VCaP (cell line): ENCODE measurements at regions not wholly inside any gene's neighbourhood (a gene's known extent, or its start where the extent isn't known, plus 50 kb on each side); places are given as distances from the start of the nearest gene placed in this dataset.

Experiments
- H3K27ac ChIP-seq: fragments of 450-650 bp; 2 replicates; pipeline ENCODE4 v1.5.1; 2017
- TF ChIP-seq, protein P1 (sequence below): fragments of 450-650 bp; conservative IDR thresholded peaks from 2 replicates; pipeline ENCODE4 v1.5.1; 2017; ENCODE audit warnings: mild to moderate bottlenecking, moderate library complexity

DNA sequence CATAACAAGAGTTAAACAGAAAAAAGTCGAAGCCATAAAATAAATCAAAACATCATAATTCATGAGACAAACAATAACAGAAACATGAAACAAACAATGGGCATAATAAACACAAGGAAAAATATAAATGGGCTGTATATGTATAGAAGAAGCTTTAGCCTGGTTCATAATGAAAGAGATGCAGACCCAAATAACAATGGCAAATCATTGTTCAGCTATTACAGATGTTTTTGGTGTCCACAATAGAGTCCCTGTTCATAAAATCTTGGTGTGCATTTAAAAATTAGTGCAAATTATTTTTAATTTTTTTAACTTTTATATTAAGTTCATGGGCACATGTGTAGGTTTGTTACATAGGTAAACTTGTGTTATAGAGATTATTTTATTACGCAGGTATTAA, 1185.9 kb upstream of the B3GALT2 start:
- H3K27ac ChIP-seq, result no peak overlapping the region
- TF ChIP-seq, protein P1, sequence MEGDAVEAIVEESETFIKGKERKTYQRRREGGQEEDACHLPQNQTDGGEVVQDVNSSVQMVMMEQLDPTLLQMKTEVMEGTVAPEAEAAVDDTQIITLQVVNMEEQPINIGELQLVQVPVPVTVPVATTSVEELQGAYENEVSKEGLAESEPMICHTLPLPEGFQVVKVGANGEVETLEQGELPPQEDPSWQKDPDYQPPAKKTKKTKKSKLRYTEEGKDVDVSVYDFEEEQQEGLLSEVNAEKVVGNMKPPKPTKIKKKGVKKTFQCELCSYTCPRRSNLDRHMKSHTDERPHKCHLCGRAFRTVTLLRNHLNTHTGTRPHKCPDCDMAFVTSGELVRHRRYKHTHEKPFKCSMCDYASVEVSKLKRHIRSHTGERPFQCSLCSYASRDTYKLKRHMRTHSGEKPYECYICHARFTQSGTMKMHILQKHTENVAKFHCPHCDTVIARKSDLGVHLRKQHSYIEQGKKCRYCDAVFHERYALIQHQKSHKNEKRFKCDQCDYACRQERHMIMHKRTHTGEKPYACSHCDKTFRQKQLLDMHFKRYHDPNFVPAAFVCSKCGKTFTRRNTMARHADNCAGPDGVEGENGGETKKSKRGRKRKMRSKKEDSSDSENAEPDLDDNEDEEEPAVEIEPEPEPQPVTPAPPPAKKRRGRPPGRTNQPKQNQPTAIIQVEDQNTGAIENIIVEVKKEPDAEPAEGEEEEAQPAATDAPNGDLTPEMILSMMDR, result no peak

DNA sequence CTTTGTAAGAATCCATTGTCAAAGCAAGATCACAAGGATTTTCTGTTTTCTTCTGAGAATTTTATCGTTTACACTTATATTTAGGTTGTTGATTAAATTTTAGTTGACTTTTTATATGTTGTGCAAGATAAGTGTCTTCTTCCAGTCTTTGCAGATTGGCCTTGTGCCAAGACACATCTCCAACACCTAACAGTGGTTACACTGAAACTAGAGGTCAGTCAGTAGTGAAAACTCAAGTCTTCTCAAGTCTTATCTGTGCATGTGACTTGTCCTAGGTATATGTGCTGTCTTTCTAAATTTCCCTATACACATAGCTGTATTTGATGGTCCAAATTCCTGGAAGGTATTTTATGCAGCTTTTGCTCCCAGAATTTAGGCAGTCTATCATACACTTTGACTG, 1183.2 kb upstream of the B3GALT2 start:
- no peak overlapping the region for H3K27ac ChIP-seq
- TF ChIP-seq, protein P1, result no peak

DNA sequence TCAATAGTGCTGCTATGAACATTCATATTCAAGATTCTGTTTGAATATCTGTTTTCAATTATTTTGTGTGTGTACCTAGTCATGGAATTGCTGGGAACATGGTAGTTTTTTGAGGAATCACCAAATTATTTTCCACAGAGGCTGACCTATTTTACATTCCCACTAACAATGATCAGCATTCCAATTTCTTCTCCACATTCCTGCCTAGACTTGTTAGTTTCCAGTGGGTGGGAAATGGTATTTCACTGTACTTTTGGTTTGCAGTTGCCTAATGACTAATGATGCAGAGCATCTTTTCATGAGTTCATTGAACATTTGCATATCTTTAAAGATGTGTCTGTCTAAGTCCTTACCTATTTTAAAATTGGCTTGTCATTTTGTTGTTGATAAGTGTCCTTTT, 1182.6 kb upstream of the B3GALT2 start:
- no peak overlapping the region for H3K27ac ChIP-seq
- TF ChIP-seq, protein P1, result no peak

DNA sequence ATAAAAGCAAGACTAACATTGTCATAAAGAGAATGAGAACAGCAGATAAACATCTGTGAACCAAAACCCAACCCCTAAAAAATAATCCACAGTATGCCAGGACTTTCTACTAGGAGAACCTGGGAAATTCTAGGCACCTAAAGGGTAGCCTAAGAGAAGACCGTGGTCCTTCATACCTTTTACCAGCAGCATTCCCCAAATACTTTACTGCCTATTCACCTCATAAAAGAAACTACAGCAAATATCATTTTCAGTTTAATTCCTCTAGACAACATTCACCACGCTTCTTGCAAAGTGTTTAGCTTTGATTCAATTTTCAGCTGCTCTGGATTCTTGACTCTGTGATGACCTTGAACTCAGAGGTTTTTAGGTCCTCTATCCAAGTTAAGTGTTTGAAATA, 1180.7 kb upstream of the B3GALT2 start:
- TF ChIP-seq, protein P1, result no peak
- H3K27ac ChIP-seq, result no peak overlapping the region

DNA sequence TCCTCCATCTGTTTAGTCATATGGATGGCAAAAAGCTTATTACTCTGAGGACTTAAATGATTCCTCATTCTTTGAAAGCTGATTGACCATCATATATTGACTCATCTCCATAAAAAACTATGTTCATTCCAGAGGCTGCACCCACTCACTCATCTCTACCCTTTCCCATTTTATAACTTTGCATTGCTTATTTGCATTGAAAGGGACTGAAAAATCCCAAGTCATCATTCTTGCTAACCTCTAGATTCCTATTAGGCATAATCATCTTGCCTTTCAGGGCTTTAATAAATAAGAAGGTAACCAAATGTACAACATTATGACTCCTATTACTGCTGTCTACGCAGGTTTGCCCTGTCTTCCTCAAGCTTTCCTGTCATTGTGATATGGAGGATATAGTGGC, 1180.3 kb upstream of the B3GALT2 start:
- TF ChIP-seq, protein P1, result no peak
- no peak overlapping the region for H3K27ac ChIP-seq

DNA sequence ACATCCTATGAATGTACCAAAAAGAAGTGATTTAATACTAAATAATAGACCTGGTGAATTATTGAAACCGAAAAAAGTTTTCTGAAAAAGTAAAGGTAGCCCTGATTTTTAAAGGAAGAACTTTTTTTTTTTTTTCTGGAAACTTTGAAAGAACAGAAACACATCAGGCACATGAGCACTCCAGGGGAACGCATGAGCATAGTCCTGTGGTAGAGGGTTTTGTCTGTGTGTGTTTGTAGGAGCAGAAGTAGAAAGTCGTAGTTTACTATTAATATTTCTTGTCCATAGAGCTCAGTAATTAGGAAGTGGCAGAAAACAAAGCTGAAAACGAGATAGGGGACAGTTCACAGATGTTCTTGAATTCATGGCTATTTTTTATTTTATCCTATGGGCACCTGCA, 1175.9 kb upstream of the B3GALT2 start:
- TF ChIP-seq, protein P1, result no peak
- no peak overlapping the region for H3K27ac ChIP-seq

DNA sequence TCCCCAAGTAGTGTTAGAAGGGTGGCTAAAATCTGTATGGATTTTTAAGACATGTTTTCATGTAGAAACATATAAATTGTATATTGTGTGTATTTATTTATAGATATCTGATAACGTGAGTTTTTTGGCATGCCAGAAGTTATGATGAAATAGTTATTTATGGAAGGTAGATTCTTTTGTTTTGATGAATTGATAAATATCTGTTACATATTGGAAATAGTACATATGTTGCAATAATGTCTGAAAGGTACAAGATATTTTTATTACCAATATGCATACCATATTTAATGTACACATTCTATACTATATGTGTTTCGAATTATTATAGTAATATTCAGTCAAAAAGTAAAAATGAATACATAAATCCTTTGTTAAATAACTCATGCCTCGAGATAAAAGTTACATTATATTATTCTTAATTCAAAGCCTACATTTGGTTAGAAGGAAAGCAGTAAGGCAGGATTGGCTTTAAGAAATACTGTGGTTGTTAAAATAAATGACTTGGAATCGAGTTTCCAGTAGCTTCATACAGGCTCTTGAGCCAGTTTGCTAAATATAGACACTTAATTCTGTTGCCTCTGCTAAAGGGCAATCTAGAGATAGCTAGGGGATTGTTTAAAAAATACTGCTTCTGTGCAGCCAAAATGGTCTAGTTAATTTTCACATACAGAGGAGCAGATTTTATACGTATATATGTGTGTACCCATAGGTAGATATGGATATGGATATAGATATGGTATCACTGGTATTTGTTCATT, 1175.1 kb upstream of the B3GALT2 start:
- H3K27ac ChIP-seq, result no peak overlapping the region
- TF ChIP-seq, protein P1, result no peak
